GM12892 (cell line): ENCODE measurements at regions not wholly inside any gene's neighbourhood (a gene's known extent, or its start where the extent isn't known, plus 50 kb on each side); places are given as distances from the start of the nearest gene placed in this dataset.

Experiments
- POLR2A ChIP-seq: IDR thresholded peaks from 2 replicates; pipeline ENCODE4 v1.6.1; 2011; ENCODE audit warnings: low read depth, low read length, control low read depth
- POLR2AphosphoS5 ChIP-seq: IDR thresholded peaks from 2 replicates; pipeline ENCODE4 v1.6.1; 2011; ENCODE audit warnings: low read depth, low read length, control low read depth
- TAF1 ChIP-seq: IDR thresholded peaks from 2 replicates; pipeline ENCODE4 v1.6.1; 2011; ENCODE audit warnings: low read depth, mild to moderate bottlenecking, control low read depth, low read length, borderline replicate concordance

DNA sequence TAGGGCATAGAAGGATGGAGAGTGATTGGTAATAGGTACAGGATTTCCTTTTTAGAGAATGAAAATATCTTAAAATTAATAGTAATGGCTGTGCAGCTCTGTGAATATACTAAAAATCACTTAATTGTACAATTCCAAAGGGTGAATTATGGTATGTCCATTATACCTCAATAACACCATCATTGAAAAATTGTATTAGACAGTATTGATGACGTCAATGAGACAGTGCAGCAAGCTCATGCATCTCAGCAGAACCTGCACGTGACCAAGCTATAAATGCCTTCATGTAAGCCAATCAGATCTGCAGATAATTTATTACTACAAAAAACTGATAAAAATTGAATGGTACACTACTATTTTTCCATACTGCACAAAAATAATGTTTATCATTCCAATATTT lies 354.4 kb upstream of the CDH19 start:
- TF ChIP-seq POLR2A: no peak
- no peak for TF ChIP-seq POLR2AphosphoS5
- no peak for TF ChIP-seq TAF1
